WERI-Rb-1 (cell line): ENCODE measurements at regions not wholly inside any gene's neighbourhood (a gene's known extent, or its start where the extent isn't known, plus 50 kb on each side); places are given as distances from the start of the nearest gene placed in this dataset.
"Not testable (repeated sequence)": the region's sequence is repeated elsewhere in the genome, so short reads cannot be mapped to it uniquely, and the experiment has no call there.

Experiments
- DNase-seq: peaks from one replicate; pipeline ENCODE4 v3.0.0-alpha.2; 2020
- H3K27ac ChIP-seq: fragments of 250-450 bp; sonication (Bioruptor Pico); 2 replicates; pipeline ENCODE4 v1.5.1; 2020; ENCODE audit warnings: mild to moderate bottlenecking, moderate library complexity
- H3K27me3 ChIP-seq: fragments of 250-450 bp; sonication (Bioruptor Pico); 2 replicates; pipeline ENCODE4 v1.5.1; 2021; ENCODE audit warnings: mild to moderate bottlenecking, low read depth, moderate library complexity; ENCODE audit not compliant: insufficient read depth, severe bottlenecking
- H3K36me3 ChIP-seq: fragments of 250-450 bp; sonication (Bioruptor Pico); 2 replicates; pipeline ENCODE4 v1.5.1; 2020; ENCODE audit warnings: mild to moderate bottlenecking, moderate library complexity
- H3K4me3 ChIP-seq: 2 replicates; pipeline ENCODE4 v1.5.1; 2011; ENCODE audit warnings: low read depth, mild to moderate bottlenecking, control low read depth, low read length
- H3K9me3 ChIP-seq: fragments of 250-450 bp; sonication (Bioruptor Pico); 2 replicates; pipeline ENCODE4 v1.5.1; 2021; ENCODE audit warnings: mild to moderate bottlenecking, moderate library complexity; ENCODE audit not compliant: severe bottlenecking
- TF ChIP-seq, protein P1 (sequence below): IDR thresholded peaks from 2 replicates; pipeline ENCODE4 v1.5.1; 2011; ENCODE audit warnings: low read depth, mild to moderate bottlenecking, control low read depth, inconsistent platforms, low read length

DNA sequence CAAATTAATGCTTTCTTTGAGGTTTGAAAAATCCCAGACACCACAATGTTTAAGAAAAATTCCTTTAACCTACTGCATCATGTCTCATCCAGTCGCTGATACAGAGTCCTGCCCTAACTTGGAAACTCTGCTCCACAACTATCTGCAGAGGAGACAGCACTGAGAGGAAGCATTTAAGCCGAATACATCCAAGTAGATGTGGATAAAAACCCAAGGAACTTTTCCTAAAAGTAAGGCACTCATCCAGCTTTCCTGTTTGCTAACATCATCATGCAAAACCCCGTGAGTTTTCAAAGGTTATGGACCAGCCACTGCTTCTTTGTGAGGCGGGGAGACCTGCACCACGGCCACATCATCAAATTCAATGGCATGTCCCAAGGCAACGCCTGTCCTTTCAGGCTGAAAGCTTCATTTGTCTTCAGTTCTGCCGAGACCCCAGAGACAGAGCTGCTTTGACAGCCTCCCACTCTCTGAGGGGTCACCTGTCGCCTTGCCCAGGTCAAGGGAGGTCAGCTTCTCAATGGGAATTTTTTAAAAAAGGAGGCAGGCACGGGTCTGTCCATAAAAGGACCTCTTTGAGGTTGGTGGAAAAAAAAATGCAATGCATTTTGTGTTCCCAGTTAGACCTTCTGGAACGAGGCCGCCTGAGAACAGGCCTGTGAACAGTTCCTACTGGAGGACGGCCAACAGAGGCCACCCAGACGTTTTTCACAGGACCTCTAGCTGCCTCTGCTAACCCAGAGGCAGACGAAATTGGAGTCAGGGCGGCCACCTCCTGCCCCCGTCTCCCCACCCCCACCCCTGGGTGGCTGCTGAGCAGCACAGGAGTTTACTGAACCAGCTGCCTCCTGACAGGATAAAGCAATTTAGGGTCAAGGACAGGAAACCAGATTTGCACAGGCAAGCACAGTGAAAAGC, 142.5 kb upstream of the HDDC2 start:
- no peaks in the 10 kb centered on the region for H3K36me3 ChIP-seq
- peak; percentile 64 for DNase-seq
- no peaks in the 10 kb centered on the region for H3K27me3 ChIP-seq
- TF ChIP-seq, protein P1, sequence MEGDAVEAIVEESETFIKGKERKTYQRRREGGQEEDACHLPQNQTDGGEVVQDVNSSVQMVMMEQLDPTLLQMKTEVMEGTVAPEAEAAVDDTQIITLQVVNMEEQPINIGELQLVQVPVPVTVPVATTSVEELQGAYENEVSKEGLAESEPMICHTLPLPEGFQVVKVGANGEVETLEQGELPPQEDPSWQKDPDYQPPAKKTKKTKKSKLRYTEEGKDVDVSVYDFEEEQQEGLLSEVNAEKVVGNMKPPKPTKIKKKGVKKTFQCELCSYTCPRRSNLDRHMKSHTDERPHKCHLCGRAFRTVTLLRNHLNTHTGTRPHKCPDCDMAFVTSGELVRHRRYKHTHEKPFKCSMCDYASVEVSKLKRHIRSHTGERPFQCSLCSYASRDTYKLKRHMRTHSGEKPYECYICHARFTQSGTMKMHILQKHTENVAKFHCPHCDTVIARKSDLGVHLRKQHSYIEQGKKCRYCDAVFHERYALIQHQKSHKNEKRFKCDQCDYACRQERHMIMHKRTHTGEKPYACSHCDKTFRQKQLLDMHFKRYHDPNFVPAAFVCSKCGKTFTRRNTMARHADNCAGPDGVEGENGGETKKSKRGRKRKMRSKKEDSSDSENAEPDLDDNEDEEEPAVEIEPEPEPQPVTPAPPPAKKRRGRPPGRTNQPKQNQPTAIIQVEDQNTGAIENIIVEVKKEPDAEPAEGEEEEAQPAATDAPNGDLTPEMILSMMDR, result no peak
- H3K9me3 ChIP-seq, result no peaks in the 10 kb centered on the region
- peak overlapping the region; percentile 16 for H3K27ac ChIP-seq
- H3K4me3 ChIP-seq, result no peak overlapping the region

DNA sequence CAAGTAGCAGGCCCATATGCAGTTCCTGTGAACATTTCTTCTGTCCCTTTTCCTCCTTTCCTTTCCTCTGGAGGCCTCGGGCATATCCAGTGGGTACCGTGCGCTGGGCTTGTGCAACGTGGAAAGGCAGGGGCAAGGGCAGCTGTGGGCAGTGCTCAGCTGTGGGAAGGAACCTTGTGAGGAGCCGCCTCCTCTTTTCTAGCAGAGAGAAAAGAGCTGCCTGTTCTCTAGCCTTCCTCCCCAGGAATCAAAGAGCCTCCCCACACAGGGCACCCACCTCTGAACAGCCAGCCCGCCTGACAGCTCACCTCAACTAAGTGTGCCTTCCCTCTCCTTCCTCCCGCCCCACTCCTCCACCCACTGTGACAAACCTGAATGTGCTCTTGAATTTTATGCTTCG, 143.3 kb upstream of the HDDC2 start:
- TF ChIP-seq, protein P1, result no peak
- Histone ChIP-seq H3K27ac (peak overlapping the region; percentile 36), H3K36me3 (no peaks in the 10 kb centered on the region), H3K27me3 (no peaks in the 10 kb centered on the region), H3K9me3 (no peaks in the 10 kb centered on the region), H3K4me3 (no peak overlapping the region)
- peak; percentile 15 for DNase-seq

DNA sequence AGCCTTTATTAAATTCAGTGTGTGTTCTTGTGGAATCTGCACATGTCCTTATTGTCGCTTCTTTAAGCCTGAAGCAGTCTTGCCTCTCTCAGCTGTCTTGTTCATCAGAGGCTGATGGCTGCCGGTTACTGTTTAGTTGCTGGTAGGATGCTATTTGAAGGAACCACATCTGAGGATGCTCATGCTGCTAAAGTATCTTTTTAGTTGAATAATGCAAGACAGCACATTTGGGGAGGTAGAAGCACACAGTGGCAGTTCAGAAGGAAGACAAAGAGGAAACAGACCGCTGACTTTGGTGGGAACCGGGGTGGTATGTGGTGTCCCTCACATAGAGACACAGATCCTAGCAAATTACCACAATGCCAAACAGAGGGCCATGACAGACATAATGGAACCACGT, 144.2 kb upstream of the HDDC2 start:
- no peaks in the 10 kb centered on the region for H3K27me3 ChIP-seq
- TF ChIP-seq, protein P1, result no peak
- no peaks in the 10 kb centered on the region for H3K9me3 ChIP-seq
- no peaks in the 10 kb centered on the region for H3K36me3 ChIP-seq
- no peak for DNase-seq
- H3K27ac ChIP-seq, result no peak overlapping the region
- H3K4me3 ChIP-seq, result no peak overlapping the region

DNA sequence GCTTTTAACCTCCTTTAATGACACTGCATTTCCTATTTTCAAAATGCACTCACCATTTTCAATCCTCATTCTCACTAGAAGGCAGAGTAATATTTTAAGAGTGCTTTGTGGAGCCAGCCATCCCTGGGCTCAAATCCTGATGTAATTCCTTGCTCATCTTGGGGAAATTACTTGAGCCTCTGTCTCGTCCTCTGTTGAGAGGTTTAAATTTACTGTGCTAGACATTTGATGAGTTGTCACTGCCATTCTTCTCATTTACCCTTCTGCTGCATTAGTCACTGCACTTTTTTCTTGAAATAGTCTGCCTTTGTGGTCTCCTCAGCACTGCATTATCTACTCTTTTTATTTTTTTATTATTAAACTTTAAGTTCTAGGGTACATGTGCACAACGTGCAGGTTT, 150.0 kb upstream of the HDDC2 start:
- Histone ChIP-seq H3K27ac (no peak overlapping the region), H3K4me3 (no peak overlapping the region), H3K27me3 (no peaks in the 10 kb centered on the region), H3K9me3 (peaks cover 8% of the 10 kb centered on the region), H3K36me3 (no peaks in the 10 kb centered on the region)
- no peak for DNase-seq
- TF ChIP-seq, protein P1, result no peak

DNA sequence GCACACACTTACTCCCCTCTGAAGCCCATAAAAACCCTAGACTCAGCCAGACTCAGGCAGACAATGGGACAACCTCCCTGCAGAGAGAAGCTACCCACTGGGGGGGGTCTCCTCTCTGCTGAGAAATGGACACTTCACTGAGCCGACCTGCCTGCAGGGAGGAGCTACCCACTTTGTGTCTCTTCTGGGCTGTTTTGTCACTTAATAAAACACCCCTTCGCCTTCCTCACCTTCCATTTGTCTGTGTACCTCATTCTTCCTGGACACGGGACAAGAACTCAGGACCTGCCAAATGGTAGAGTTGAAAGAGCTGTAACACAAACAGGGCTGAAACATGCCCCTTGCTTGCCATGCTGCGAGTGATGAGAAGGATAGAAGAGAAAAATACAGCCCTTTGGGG, 151.7 kb upstream of the HDDC2 start:
- H3K27me3 ChIP-seq, result no peaks in the 10 kb centered on the region
- no peak overlapping the region for H3K27ac ChIP-seq
- H3K9me3 ChIP-seq, result peaks cover 8% of the 10 kb centered on the region
- TF ChIP-seq, protein P1, result no peak
- H3K4me3 ChIP-seq, result no peak overlapping the region
- no peak for DNase-seq
- no peaks in the 10 kb centered on the region for H3K36me3 ChIP-seq

DNA sequence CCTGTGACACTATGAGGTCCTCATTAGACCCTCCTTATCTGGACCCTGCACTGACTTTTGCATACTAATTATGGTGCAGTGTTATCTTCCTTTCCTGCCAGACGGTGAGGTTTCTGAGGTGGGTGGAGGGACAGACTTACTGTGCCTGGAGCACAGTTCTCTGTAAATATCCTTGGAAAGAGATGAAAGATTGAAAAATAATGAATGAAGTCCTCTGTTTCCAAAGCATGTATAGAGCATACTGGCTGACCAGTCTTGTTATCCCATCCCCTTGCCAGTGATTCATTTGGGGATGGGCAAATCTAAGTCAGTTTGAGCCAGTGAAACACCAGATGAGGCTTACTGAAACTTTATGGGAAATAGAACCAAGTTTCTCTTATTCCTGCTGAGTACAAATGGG, 152.6 kb upstream of the HDDC2 start:
- Histone ChIP-seq H3K27me3 (no peaks in the 10 kb centered on the region), H3K4me3 (no peak overlapping the region), H3K36me3 (no peaks in the 10 kb centered on the region), H3K27ac (no peak overlapping the region), H3K9me3 (peaks cover 8% of the 10 kb centered on the region)
- TF ChIP-seq, protein P1, result no peak
- DNase-seq, result no peak

DNA sequence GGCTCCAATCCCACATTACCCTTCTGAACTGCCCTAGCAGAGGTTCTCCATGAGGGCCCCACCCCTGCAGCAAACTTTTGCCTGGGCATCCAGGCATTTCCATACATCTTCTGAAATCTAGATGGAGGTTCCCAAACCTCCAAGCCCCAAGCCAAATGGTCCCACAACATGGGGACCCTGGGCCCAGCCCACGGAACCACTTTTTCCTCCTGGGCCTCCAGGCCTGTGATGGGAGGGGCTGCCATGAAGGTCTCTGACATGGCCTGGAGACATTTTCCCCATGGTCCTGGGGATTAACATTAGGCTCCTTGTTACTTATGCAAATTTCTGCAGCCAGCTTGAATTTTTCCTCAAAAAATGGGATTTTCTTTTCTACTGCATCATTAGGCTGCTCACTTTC, 156.7 kb upstream of the HDDC2 start:
- not testable (repeated sequence) for H3K36me3 ChIP-seq, H3K9me3 ChIP-seq, DNase-seq, H3K27ac ChIP-seq, H3K4me3 ChIP-seq, H3K27me3 ChIP-seq

DNA sequence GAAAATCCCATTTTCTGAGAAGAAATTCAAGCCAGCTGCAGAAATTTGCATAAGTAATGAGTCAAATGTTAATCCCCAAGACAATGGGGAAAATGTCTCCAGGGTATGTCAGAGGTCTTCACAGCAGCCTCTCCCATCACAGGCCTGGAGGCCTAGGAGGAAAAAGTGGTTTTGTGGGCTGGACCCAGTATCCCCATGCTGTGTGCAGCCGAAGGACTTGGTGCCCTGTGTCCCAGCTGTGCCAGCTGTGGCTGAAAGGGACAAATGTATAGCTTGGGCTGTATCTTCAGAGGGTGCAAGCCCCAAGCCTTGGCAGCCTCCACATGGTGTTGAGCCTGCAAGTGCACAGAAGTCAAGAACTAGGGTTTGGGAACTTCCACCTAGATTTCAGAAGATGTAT, 163.6 kb upstream of the HDDC2 start:
- not testable (repeated sequence) for H3K27ac ChIP-seq, DNase-seq, H3K36me3 ChIP-seq, H3K27me3 ChIP-seq, H3K4me3 ChIP-seq, H3K9me3 ChIP-seq
